DOHH2 (cell line): ENCODE measurements at regions not wholly inside any gene's neighbourhood (a gene's known extent, or its start where the extent isn't known, plus 50 kb on each side); places are given as distances from the start of the nearest gene placed in this dataset.

Experiments used
- H3F3A ChIP-seq: fragments of 200-600 bp; sonication (generic), shearing (Covaris generic); 2 replicates; pipeline ENCODE4 v1.6.0; 2016; ENCODE audit warnings: antibody characterized with exemption, mild to moderate bottlenecking; ENCODE audit not compliant: control insufficient read depth, insufficient read depth
- H3K27ac ChIP-seq: fragments of 200-600 bp; sonication (generic); 2 replicates; pipeline ENCODE4 v1.5.1; 2014; ENCODE audit warnings: low read depth, mild to moderate bottlenecking, low read length, moderate library complexity
- H3K27me3 ChIP-seq: fragments of 200-600 bp; sonication (generic); 2 replicates; pipeline ENCODE4 v1.6.1; 2014; ENCODE audit warnings: mild to moderate bottlenecking, low read length, mixed read lengths; ENCODE audit not compliant: control insufficient read depth
- H3K36me3 ChIP-seq: fragments of 200-600 bp; sonication (generic); 2 replicates; pipeline ENCODE4 v1.6.1; 2014; ENCODE audit warnings: mild to moderate bottlenecking, low read length, moderate library complexity, mixed read lengths; ENCODE audit not compliant: control insufficient read depth
- H3K4me1 ChIP-seq: fragments of 200-600 bp; sonication (generic); 2 replicates; pipeline ENCODE4 v1.6.1; 2014; ENCODE audit warnings: mild to moderate bottlenecking, low read length, mixed read lengths; ENCODE audit not compliant: control insufficient read depth
- H3K4me2 ChIP-seq: fragments of 200-600 bp; sonication (generic); 2 replicates; pipeline ENCODE4 v1.6.0; 2014; ENCODE audit warnings: mild to moderate bottlenecking, low read length, moderate library complexity
- H3K4me3 ChIP-seq: fragments of 200-600 bp; sonication (generic); 2 replicates; pipeline ENCODE4 v1.5.1; 2014; ENCODE audit warnings: mild to moderate bottlenecking, low read length, mixed read lengths
- H3K79me2 ChIP-seq: fragments of 200-600 bp; sonication (generic); 2 replicates; pipeline ENCODE4 v1.6.1; 2014; ENCODE audit warnings: mild to moderate bottlenecking, low read length, mixed read lengths; ENCODE audit not compliant: control insufficient read depth
- H3K9me2 ChIP-seq: fragments of 200-600 bp; sonication (generic); replicated peaks from 2 replicates; pipeline ENCODE4 v1.6.1; 2014; ENCODE audit warnings: mild to moderate bottlenecking, low read length, mixed read lengths; ENCODE audit not compliant: control insufficient read depth
- H3K9me3 ChIP-seq: fragments of 200-600 bp; sonication (generic); 2 replicates; pipeline ENCODE4 v1.6.1; 2014; ENCODE audit warnings: antibody characterized with exemption, low read length, mixed read lengths; ENCODE audit not compliant: control insufficient read depth, insufficient read depth
- H4K20me1 ChIP-seq: fragments of 200-600 bp; sonication (generic); 2 replicates; pipeline ENCODE4 v1.6.0; 2014; ENCODE audit warnings: low read depth, mild to moderate bottlenecking, antibody characterized with exemption, low read length, moderate library complexity; ENCODE audit not compliant: control insufficient read depth, insufficient read depth
- CTCF ChIP-seq: fragments of 200-600 bp; sonication (generic); IDR thresholded peaks from one replicate; pipeline ENCODE4 v1.5.1; 2014; ENCODE audit warnings: antibody characterized with exemption, mild to moderate bottlenecking, low read depth, low read length; ENCODE audit not compliant: poor library complexity, severe bottlenecking
- EZH2phosphoT487 ChIP-seq: fragments of 200-600 bp; sonication (generic); IDR thresholded peaks from 2 replicates; pipeline ENCODE4 v1.6.1; 2017; ENCODE audit warnings: borderline replicate concordance, mild to moderate bottlenecking, antibody characterized with exemption, low read length, moderate library complexity, mixed read lengths

GRCh38 chr3:22122567-22122966 lies 371.6 kb upstream of the ZNF385D start:
- Histone ChIP-seq H3K27ac (no peak overlapping the region), H3K79me2 (no peaks in the 10 kb centered on the region), H3K27me3 (no peaks in the 10 kb centered on the region), H4K20me1 (no peaks in the 10 kb centered on the region), H3K4me1 (no peaks in the 10 kb centered on the region), H3K36me3 (no peaks in the 10 kb centered on the region), H3K4me2 (no peak overlapping the region), H3F3A (no peaks in the 10 kb centered on the region), H3K9me2 (no peaks in the 10 kb centered on the region), H3K9me3 (no peaks in the 10 kb centered on the region), H3K4me3 (no peak overlapping the region)
- TF ChIP-seq EZH2phosphoT487: no peak
- TF ChIP-seq CTCF: no peak

GRCh38 chr3:22129101-22129500 lies 378.1 kb upstream of the ZNF385D start:
- no peaks in the 10 kb centered on the region for H3K36me3 ChIP-seq
- no peaks in the 10 kb centered on the region for H3K27me3 ChIP-seq
- no peak for TF ChIP-seq CTCF
- no peaks in the 10 kb centered on the region for H3K79me2 ChIP-seq
- H3K9me2 ChIP-seq: no peaks in the 10 kb centered on the region
- no peak overlapping the region for H3K4me3 ChIP-seq
- no peak overlapping the region for H3K27ac ChIP-seq
- H3K4me1 ChIP-seq: no peaks in the 10 kb centered on the region
- H3K4me2 ChIP-seq: no peak overlapping the region
- no peaks in the 10 kb centered on the region for H3K9me3 ChIP-seq
- H4K20me1 ChIP-seq: no peaks in the 10 kb centered on the region
- H3F3A ChIP-seq: no peaks in the 10 kb centered on the region

- Histone ChIP-seq H3K79me2 (no peaks in the 10 kb centered on the region), H3K9me3 (no peaks in the 10 kb centered on the region), H3K9me2 (no peaks in the 10 kb centered on the region), H3K27ac (no peak overlapping the region), H4K20me1 (no peaks in the 10 kb centered on the region), H3F3A (no peaks in the 10 kb centered on the region), H3K4me1 (no peaks in the 10 kb centered on the region), H3K27me3 (no peaks in the 10 kb centered on the region), H3K36me3 (no peaks in the 10 kb centered on the region), H3K4me3 (no peak overlapping the region), H3K4me2 (no peak overlapping the region)
- no peak for TF ChIP-seq EZH2phosphoT487
- no peak for TF ChIP-seq CTCF
Measured at GRCh38 chr3:22141769-22142168, 390.8 kb upstream of the ZNF385D start.

GRCh38 chr3:22147161-22147560 lies 396.2 kb upstream of the ZNF385D start:
- no peak overlapping the region for H3K4me2 ChIP-seq
- H3K4me1 ChIP-seq: no peaks in the 10 kb centered on the region
- no peak overlapping the region for H3K4me3 ChIP-seq
- H3K27me3 ChIP-seq: no peaks in the 10 kb centered on the region
- no peaks in the 10 kb centered on the region for H3K9me3 ChIP-seq
- H4K20me1 ChIP-seq: no peaks in the 10 kb centered on the region
- no peaks in the 10 kb centered on the region for H3F3A ChIP-seq
- no peak overlapping the region for H3K27ac ChIP-seq
- no peaks in the 10 kb centered on the region for H3K79me2 ChIP-seq
- no peaks in the 10 kb centered on the region for H3K36me3 ChIP-seq
- H3K9me2 ChIP-seq: no peaks in the 10 kb centered on the region
- TF ChIP-seq EZH2phosphoT487: no peak
- TF ChIP-seq CTCF: no peak
